GM23248 (cell line): ENCODE measurements at regions not wholly inside any gene's neighbourhood (a gene's known extent, or its start where the extent isn't known, plus 50 kb on each side); places are given as distances from the start of the nearest gene placed in this dataset.

Experiments used
- EZH2 ChIP-seq: fragments of 200-600 bp; sonication (generic); IDR thresholded peaks from 2 replicates; pipeline ENCODE4 v1.6.1; 2018; ENCODE audit warnings: antibody characterized with exemption, mild to moderate bottlenecking; ENCODE audit not compliant: insufficient read depth, poor library complexity, severe bottlenecking
- EZH2phosphoT487 ChIP-seq: fragments of 200-600 bp; sonication (generic); IDR thresholded peaks from 2 replicates; pipeline ENCODE4 v1.6.1; 2018; ENCODE audit warnings: antibody characterized with exemption, moderate library complexity, mild to moderate bottlenecking, low read depth; ENCODE audit not compliant: insufficient read depth

DNA sequence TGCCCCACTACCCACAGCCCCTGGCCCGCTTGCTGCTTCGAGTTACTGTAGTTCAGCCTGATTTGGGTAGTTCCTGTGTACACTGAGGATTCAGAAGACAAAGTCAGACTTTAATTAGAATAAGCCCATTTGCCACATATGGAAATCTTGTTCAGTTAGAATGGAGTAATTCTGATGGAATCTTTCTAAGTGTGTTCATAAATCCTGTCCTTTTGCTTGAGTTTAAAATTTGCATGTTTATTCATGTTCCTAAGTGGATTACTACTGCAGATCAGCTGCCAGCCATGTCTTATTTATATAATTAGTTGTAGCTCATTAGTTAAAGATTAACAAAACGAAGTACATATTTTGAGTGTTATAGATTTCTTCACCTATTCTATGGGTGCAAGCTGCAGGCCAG, 504.5 kb downstream of the PCNX1 start:
- no peak for TF ChIP-seq EZH2
- TF ChIP-seq EZH2phosphoT487 = no peak
